ENCODE measurements at regions not wholly inside any gene's neighbourhood (a gene's known extent, or its start where the extent isn't known, plus 50 kb on each side); places are given as distances from the start of the nearest gene placed in this dataset.

DNA sequence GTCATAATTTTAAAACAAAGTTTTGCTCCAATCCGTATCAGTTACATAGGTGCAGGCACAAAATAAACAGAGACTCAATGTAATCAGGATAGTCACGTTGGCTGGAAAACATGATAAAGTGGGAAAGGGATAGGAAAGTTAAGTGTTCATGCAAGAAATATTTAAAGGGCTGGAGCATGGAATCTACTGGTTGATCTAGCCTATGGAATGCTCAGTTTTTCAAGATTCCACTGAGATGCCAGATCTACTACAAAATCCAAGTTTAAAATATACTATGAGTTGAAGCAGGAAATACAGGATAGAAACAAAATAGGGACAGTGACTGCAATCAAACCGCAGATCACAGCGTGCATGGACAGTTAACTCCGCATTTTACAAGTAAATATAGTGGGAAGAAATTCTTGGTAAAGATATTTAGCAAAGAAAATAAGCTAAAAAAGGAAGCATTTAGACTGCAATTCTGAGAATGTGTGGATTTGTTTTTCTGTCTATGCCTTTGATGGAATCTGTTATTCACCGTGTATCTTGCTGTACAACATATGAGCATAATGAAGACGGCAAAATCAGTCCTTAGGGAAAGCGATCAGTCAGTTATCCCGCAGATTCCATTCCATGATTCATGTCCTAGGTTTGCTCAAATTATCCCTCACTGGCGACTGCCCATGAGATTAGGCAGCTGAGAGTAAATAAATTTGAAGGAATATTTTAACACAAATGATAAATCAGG is 1044.3 kb downstream of the FLRT2 start:
- no peaks in the 10 kb centered on the region for H3K27me3 ChIP-seq (replicated peaks; ENCODE audit: insufficient read depth, low read length)
- H3K9me2 ChIP-seq (replicated peaks; ENCODE audit: insufficient read depth, low read length): no peaks in the 10 kb centered on the region
- H3K9me3 ChIP-seq (replicated peaks; ENCODE audit: insufficient read depth, low read length): no peaks in the 10 kb centered on the region
- H3K4me1 ChIP-seq (ENCODE audit: low read length): no peaks in the 10 kb centered on the region
- H3K27ac ChIP-seq (ENCODE audit: low read length): no peak overlapping the region
- DNase-seq: no peak
- no peak overlapping the region for H2AFZ ChIP-seq (ENCODE audit: low read length)
- no peak overlapping the region for H3K9ac ChIP-seq (ENCODE audit: low read length)
- TF ChIP-seq EZH2phosphoT487 (IDR thresholded peaks at IDR 0.05; ENCODE audit: low read length) (no peak), EZH2 (optimal IDR thresholded peaks at IDR 0.05; ENCODE audit: low read depth, low read length) (no peak)
- TF ChIP-seq, protein P1, sequence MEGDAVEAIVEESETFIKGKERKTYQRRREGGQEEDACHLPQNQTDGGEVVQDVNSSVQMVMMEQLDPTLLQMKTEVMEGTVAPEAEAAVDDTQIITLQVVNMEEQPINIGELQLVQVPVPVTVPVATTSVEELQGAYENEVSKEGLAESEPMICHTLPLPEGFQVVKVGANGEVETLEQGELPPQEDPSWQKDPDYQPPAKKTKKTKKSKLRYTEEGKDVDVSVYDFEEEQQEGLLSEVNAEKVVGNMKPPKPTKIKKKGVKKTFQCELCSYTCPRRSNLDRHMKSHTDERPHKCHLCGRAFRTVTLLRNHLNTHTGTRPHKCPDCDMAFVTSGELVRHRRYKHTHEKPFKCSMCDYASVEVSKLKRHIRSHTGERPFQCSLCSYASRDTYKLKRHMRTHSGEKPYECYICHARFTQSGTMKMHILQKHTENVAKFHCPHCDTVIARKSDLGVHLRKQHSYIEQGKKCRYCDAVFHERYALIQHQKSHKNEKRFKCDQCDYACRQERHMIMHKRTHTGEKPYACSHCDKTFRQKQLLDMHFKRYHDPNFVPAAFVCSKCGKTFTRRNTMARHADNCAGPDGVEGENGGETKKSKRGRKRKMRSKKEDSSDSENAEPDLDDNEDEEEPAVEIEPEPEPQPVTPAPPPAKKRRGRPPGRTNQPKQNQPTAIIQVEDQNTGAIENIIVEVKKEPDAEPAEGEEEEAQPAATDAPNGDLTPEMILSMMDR (IDR thresholded peaks at IDR 0.05; ENCODE audit: low read length): no peak
- H3K36me3 ChIP-seq (replicated peaks; ENCODE audit: insufficient read depth, low read length): no peaks in the 10 kb centered on the region
- H4K20me1 ChIP-seq (ENCODE audit: insufficient read depth, low read length): no peaks in the 10 kb centered on the region
- H3K4me2 ChIP-seq (ENCODE audit: low read depth, low read length): no peak overlapping the region
- no peak overlapping the region for H3K4me3 ChIP-seq (ENCODE audit: low read length)
- H3F3A ChIP-seq (ENCODE audit: insufficient read depth, low read length): no peaks in the 10 kb centered on the region
- no peaks in the 10 kb centered on the region for H3K79me2 ChIP-seq (ENCODE audit: low read length)

DNA sequence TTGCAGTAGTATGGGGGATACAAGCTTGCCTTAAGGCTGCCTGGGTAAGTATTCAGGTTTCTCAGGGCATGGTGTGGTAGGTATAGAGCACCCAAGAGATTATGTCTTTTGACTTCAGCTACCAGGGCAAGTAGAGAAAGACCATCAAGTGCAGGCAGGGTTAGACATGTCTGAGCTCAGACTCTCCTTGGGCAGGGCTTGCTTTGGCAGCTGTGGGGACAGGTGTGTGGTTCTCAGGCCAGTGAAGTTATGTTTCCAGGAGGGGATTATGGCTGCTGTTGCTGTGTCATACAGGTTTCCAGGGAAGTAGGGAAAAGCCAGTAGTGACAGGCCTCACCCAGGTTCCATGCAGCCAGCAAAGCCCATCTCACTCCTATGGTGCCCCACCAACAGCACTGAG is 1040.4 kb downstream of the FLRT2 start:
- no peak for DNase-seq
- no peaks in the 10 kb centered on the region for H3F3A ChIP-seq (ENCODE audit: insufficient read depth, low read length)
- H3K27ac ChIP-seq (ENCODE audit: low read length): no peak overlapping the region
- H3K4me1 ChIP-seq (ENCODE audit: low read length): no peaks in the 10 kb centered on the region
- no peak overlapping the region for H3K4me3 ChIP-seq (ENCODE audit: low read length)
- H3K9me2 ChIP-seq (replicated peaks; ENCODE audit: insufficient read depth, low read length): no peaks in the 10 kb centered on the region
- H3K27me3 ChIP-seq (replicated peaks; ENCODE audit: insufficient read depth, low read length): no peaks in the 10 kb centered on the region
- no peak overlapping the region for H2AFZ ChIP-seq (ENCODE audit: low read length)
- no peak overlapping the region for H3K4me2 ChIP-seq (ENCODE audit: low read depth, low read length)
- H3K9me3 ChIP-seq (replicated peaks; ENCODE audit: insufficient read depth, low read length): no peaks in the 10 kb centered on the region
- no peaks in the 10 kb centered on the region for H4K20me1 ChIP-seq (ENCODE audit: insufficient read depth, low read length)
- TF ChIP-seq, protein P1 (IDR thresholded peaks at IDR 0.05; ENCODE audit: low read length): no peak
- TF ChIP-seq EZH2 (optimal IDR thresholded peaks at IDR 0.05; ENCODE audit: low read depth, low read length) (no peak), EZH2phosphoT487 (IDR thresholded peaks at IDR 0.05; ENCODE audit: low read length) (no peak)
- H3K79me2 ChIP-seq (ENCODE audit: low read length): no peaks in the 10 kb centered on the region
- H3K9ac ChIP-seq (ENCODE audit: low read length): no peak overlapping the region
- H3K36me3 ChIP-seq (replicated peaks; ENCODE audit: insufficient read depth, low read length): no peaks in the 10 kb centered on the region

DNA sequence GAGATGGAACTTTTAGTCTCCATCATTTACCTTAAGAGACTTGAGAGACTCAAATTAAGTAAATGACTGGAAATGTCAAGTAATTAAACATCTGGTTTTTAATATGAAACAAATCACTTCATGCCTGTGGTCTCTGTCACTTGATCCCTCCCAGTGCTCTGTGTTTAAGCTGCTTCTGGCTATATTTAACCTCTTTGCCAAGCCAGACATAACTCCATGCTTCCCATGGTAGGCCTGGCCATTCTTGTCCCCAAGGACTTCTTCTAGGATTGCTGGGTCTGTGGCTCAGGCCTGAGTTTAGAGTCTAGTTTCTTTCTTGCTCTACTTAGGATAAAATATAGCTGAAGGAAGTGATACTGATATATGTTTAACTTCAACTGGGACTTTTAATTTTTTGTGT is 1013.6 kb downstream of the FLRT2 start:
- no peak for TF ChIP-seq EZH2 (optimal IDR thresholded peaks at IDR 0.05; ENCODE audit: low read depth, low read length)
- TF ChIP-seq EZH2phosphoT487 (IDR thresholded peaks at IDR 0.05; ENCODE audit: low read length): no peak
- TF ChIP-seq, protein P1 (IDR thresholded peaks at IDR 0.05; ENCODE audit: low read length): no peak
- H3K27ac ChIP-seq (ENCODE audit: low read length): no peak overlapping the region
- DNase-seq: no peak

More for the DNA sequence above, 1013.6 kb downstream of the FLRT2 start:
- Histone ChIP-seq H3K4me2 (ENCODE audit: low read depth, low read length) (no peak overlapping the region), H3K9me3 (replicated peaks; ENCODE audit: insufficient read depth, low read length) (no peaks in the 10 kb centered on the region), H3F3A (ENCODE audit: insufficient read depth, low read length) (0 out of 2 replicates have a peak, but pooled peaks cover 2% of the 10 kb centered on the region), H2AFZ (ENCODE audit: low read length) (no peak overlapping the region), H3K79me2 (ENCODE audit: low read length) (no peaks in the 10 kb centered on the region), H3K9ac (ENCODE audit: low read length) (no peak overlapping the region), H3K9me2 (replicated peaks; ENCODE audit: insufficient read depth, low read length) (no peaks in the 10 kb centered on the region), H4K20me1 (ENCODE audit: insufficient read depth, low read length) (no peaks in the 10 kb centered on the region), H3K27me3 (replicated peaks; ENCODE audit: insufficient read depth, low read length) (no peaks in the 10 kb centered on the region), H3K36me3 (replicated peaks; ENCODE audit: insufficient read depth, low read length) (no peaks in the 10 kb centered on the region), H3K4me1 (ENCODE audit: low read length) (peaks cover 12% of the 10 kb centered on the region), H3K4me3 (ENCODE audit: low read length) (no peak overlapping the region)
